Smooth muscle cell (in vitro differentiated cells): ENCODE measurements at regions not wholly inside any gene's neighbourhood (a gene's known extent, or its start where the extent isn't known, plus 50 kb on each side); places are given as distances from the start of the nearest gene placed in this dataset.

Source experiments
- DNase-seq: peaks from one replicate; lab custom pipeline; 2025; ENCODE audit not compliant: unreplicated experiment; lab: John Stamatoyannopoulos, UW
- H2AFZ ChIP-seq: fragments of 200-600 bp; sonication (generic); 2 replicates; pipeline ENCODE4 v1.6.0; 2016; ENCODE audit warnings: antibody characterized with exemption, low read depth, mild to moderate bottlenecking
- H3F3A ChIP-seq: fragments of 200-600 bp; sonication (generic); 2 replicates; pipeline ENCODE4 v1.6.0; 2017; ENCODE audit warnings: antibody characterized with exemption, low read depth
- H3K27ac ChIP-seq: fragments of 200-600 bp; sonication (generic); 2 replicates; pipeline ENCODE4 v1.5.1; 2016; ENCODE audit warnings: low read depth, mild to moderate bottlenecking
- H3K27me3 ChIP-seq: fragments of 200-600 bp; sonication (generic); 2 replicates; pipeline ENCODE4 v1.6.1; 2016; ENCODE audit warnings: low read depth, mild to moderate bottlenecking
- H3K36me3 ChIP-seq: fragments of 200-600 bp; sonication (generic); 2 replicates; pipeline ENCODE4 v1.5.1; 2016; ENCODE audit warnings: low read depth
- H3K4me1 ChIP-seq: fragments of 200-600 bp; sonication (generic); 2 replicates; pipeline ENCODE4 v1.5.1; 2016; ENCODE audit warnings: low read depth
- H3K4me2 ChIP-seq: fragments of 200-600 bp; sonication (generic); 2 replicates; pipeline ENCODE4 v1.6.0; 2016; ENCODE audit warnings: mild to moderate bottlenecking
- H3K4me3 ChIP-seq: fragments of 200-600 bp; sonication (generic); 2 replicates; pipeline ENCODE4 v1.5.1; 2016; ENCODE audit warnings: mild to moderate bottlenecking
- H3K79me2 ChIP-seq: fragments of 200-600 bp; sonication (generic); 2 replicates; pipeline ENCODE4 v1.6.0; 2016; ENCODE audit warnings: low read depth, mild to moderate bottlenecking
- H3K9ac ChIP-seq: fragments of 200-600 bp; sonication (generic); 2 replicates; pipeline ENCODE4 v1.6.0; 2016; ENCODE audit warnings: low read depth
- H3K9me3 ChIP-seq: fragments of 200-600 bp; sonication (generic); replicated peaks from 2 replicates; pipeline ENCODE4 v1.5.1; 2016; ENCODE audit warnings: low read depth
- H4K20me1 ChIP-seq: fragments of 200-600 bp; sonication (generic); 2 replicates; pipeline ENCODE4 v1.6.0; 2016; ENCODE audit warnings: low read depth
- CTCF ChIP-seq: fragments of 200-600 bp; sonication (generic); IDR thresholded peaks from 2 replicates; pipeline ENCODE4 v1.5.1; 2017; ENCODE audit warnings: borderline replicate concordance, mild to moderate bottlenecking, antibody characterized with exemption; ENCODE audit not compliant: insufficient read depth, poor library complexity, severe bottlenecking
- WGBS: methylation state at CpG from one replicate; pipeline ENCODE4 v1.1.7; 2016; ENCODE audit warnings: low lambda C conversion rate; 5-methylcytosine and 5-hydroxymethylcytosine counted together

DNA sequence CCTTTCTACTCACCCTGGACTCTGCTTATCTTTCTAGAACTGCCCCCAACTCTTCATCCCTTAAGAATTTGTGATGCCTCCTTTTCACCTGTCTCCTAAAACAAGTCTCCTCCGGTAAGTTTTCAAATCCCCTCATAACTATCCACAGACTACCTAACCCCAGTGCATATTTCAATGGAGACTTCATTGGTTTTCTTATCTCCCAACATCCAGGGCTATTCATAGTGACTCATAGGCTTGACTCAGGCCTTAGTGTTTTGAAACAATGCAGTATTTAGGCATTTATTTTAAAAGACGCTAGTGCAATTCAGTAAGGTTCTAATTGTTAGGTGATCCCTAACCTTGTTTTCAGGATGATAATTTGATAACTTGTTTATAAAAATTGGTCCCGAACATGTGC lies 399.2 kb downstream of the CPS1 start:
- no peak for DNase-seq
- Histone ChIP-seq H3F3A (no peaks in the 10 kb centered on the region), H3K9ac (no peak overlapping the region), H3K9me3 (no peaks in the 10 kb centered on the region), H2AFZ (no peak overlapping the region), H3K4me1 (no peaks in the 10 kb centered on the region), H3K27me3 (no peaks in the 10 kb centered on the region), H3K79me2 (no peaks in the 10 kb centered on the region), H3K36me3 (no peaks in the 10 kb centered on the region), H3K4me2 (peak overlapping the region; percentile 46), H4K20me1 (no peaks in the 10 kb centered on the region), H3K27ac (peak overlapping the region; percentile 61), H3K4me3 (no peak overlapping the region)
- TF ChIP-seq CTCF: no peak
- WGBS: 30% methylated on average over 3 of the region's 3 CpGs

- Histone ChIP-seq H4K20me1 (no peaks in the 10 kb centered on the region), H3K4me1 (no peaks in the 10 kb centered on the region), H3K79me2 (no peaks in the 10 kb centered on the region), H3K36me3 (no peaks in the 10 kb centered on the region), H3F3A (no peaks in the 10 kb centered on the region), H2AFZ (no peak overlapping the region), H3K27ac (peak overlapping the region; percentile 61), H3K27me3 (no peaks in the 10 kb centered on the region), H3K9ac (no peak overlapping the region), H3K4me3 (no peak overlapping the region), H3K4me2 (peak overlapping the region; percentile 46), H3K9me3 (no peaks in the 10 kb centered on the region)
- DNase-seq: no peak
- TF ChIP-seq CTCF: no peak
These were observed 399.7 kb downstream of the CPS1 start for GRCh38 chr2:210956101-210956500.

GRCh38 chr2:210961249-210961648 lies 404.9 kb downstream of the CPS1 start:
- no peak for TF ChIP-seq CTCF
- H3K4me2 ChIP-seq: no peak overlapping the region
- H3F3A ChIP-seq: no peaks in the 10 kb centered on the region
- H3K9me3 ChIP-seq: no peaks in the 10 kb centered on the region
- no peaks in the 10 kb centered on the region for H3K27me3 ChIP-seq
- H3K4me3 ChIP-seq: no peak overlapping the region
- H3K4me1 ChIP-seq: no peaks in the 10 kb centered on the region
- H3K9ac ChIP-seq: no peak overlapping the region
- H3K79me2 ChIP-seq: no peaks in the 10 kb centered on the region
- H4K20me1 ChIP-seq: no peaks in the 10 kb centered on the region
- no peak overlapping the region for H2AFZ ChIP-seq
- DNase-seq: no peak
- H3K36me3 ChIP-seq: no peaks in the 10 kb centered on the region
- peak overlapping the region; percentile 74 for H3K27ac ChIP-seq
- WGBS: 36% methylated on average over 2 of the region's 2 CpGs

GRCh38 chr2:210963386-210963785 lies 407.0 kb downstream of the CPS1 start:
- no peaks in the 10 kb centered on the region for H3K79me2 ChIP-seq
- H2AFZ ChIP-seq: no peak overlapping the region
- H3K4me3 ChIP-seq: no peak overlapping the region
- peak overlapping the region; percentile 10 for H3K27ac ChIP-seq
- no peak overlapping the region for H3K4me2 ChIP-seq
- no peaks in the 10 kb centered on the region for H3K9me3 ChIP-seq
- no peaks in the 10 kb centered on the region for H4K20me1 ChIP-seq
- H3K36me3 ChIP-seq: no peaks in the 10 kb centered on the region
- 84% methylated on average over 2 of the region's 2 CpGs for WGBS
- H3K27me3 ChIP-seq: no peaks in the 10 kb centered on the region
- H3K4me1 ChIP-seq: no peaks in the 10 kb centered on the region
- TF ChIP-seq CTCF: no peak
- H3K9ac ChIP-seq: no peak overlapping the region
- no peaks in the 10 kb centered on the region for H3F3A ChIP-seq
- no peak for DNase-seq
